ENCODE measurements at regions not wholly inside any gene's neighbourhood (a gene's known extent, or its start where the extent isn't known, plus 50 kb on each side); places are given as distances from the start of the nearest gene placed in this dataset.

DNA sequence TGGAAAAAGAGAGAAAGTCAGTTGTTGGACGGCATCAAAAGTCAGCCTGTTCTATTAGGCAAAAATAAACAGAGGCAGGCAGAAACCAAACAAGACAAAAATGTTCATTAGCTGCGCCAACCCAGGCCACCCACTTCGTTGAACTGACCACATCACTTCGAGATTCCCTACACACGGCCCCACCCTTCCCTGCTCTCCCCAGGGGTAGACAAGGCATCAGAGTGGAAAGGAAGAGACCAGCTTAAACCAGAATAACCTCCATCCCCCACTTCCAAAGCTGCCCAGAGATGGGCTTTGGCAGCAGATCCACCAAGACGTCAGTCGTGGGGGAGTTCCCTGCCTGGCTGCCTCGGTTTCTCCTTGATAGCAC, 204.6 kb upstream of the TSHZ3 start:
- TF ChIP-seq CHD2 (IDR thresholded peaks at IDR 0.05; ENCODE audit: low read length) (no peak), SP2 (IDR thresholded peaks at IDR 0.05; ENCODE audit: low read length) (no peak), EP300 (IDR thresholded peaks at IDR 0.05; ENCODE audit: borderline replicate concordance in 1 of 2, low read depth in 2 of 2, low read length in 2 of 2) (no peak)
